ENCODE measurements at regions not wholly inside any gene's neighbourhood (a gene's known extent, or its start where the extent isn't known, plus 50 kb on each side); places are given as distances from the start of the nearest gene placed in this dataset.
A peak's percentile ranks its signal among the peaks of the same experiment; 100 is the strongest.

GRCh38 chr1:234531151-234531635, 52.2 kb upstream of the TARBP1 start:
- no TSS peak for BruUV-seq (replicated peaks)
- in situ Hi-C loops (cut with MboI; ENCODE audit: low sequenced_read_pairs): no loop called here
- intact Hi-C loops (cut with micrococcal nuclease): loop anchor here (5.0 kb wide), 1 partner anchor 71 kb away; no protein-coding TSS in a partner anchor
- no peak overlapping the region for H3K4me3 ChIP-seq (ENCODE audit: insufficient read depth, low read depth, low read length)
- peak overlapping the region; percentile 91 for H2AFZ ChIP-seq (replicated peaks; ENCODE audit: low read length, poor library complexity)
- DNase-seq (peak; percentile 87), ATAC-seq (ENCODE audit: low read depth) (peak; percentile 27)
- peak overlapping the region; percentile 56 for H3K56ac ChIP-seq (ENCODE audit: extremely low read depth, insufficient read depth, low read length)
- peak overlapping the region; percentile 90 for H3K4ac ChIP-seq (ENCODE audit: low read depth, low read length)
- H2BK15ac ChIP-seq (ENCODE audit: low read depth, low read length): peak overlapping the region; percentile 17; the same call in 2 of the 3 replicates
- peak overlapping the region; percentile 65 for H2AK5ac ChIP-seq (ENCODE audit: low read depth, low read length)
- peaks cover 0 to 4% of the 10 kb centered on the region in 2 experiments; a peak in 1 of 4 replicates for H3K79me1 ChIP-seq (ENCODE audit: low read depth in 1 of 2, low read length in 2 of 2)
- POLR2A ChIA-PET (ENCODE audit: unreplicated experiment): no interaction called here
- H3K9me1 ChIP-seq (ENCODE audit: insufficient read depth, low read length): peaks cover 10% of the 10 kb centered on the region
- peak overlapping the region; percentile 88 for H4K91ac ChIP-seq (ENCODE audit: insufficient read depth, low read depth, low read length)
- peak overlapping the region; percentile 78 for H3K23ac ChIP-seq (ENCODE audit: low read depth, low read length)
- TF ChIP-seq BHLHE40 (IDR thresholded peaks at IDR 0.05; ENCODE audit: low read depth, low read length): peak; percentile 64
- TF ChIP-seq NFE2L2 (IDR thresholded peaks at IDR 0.05; ENCODE audit: low read depth, low read length): no peak
- TF ChIP-seq CHD1 (IDR thresholded peaks at IDR 0.05; ENCODE audit: low read depth, low read length): no peak
- TF ChIP-seq CEBPB (IDR thresholded peaks at IDR 0.05; ENCODE audit: low read depth, low read length): peak; percentile 73
- TF ChIP-seq RCOR1 (IDR thresholded peaks at IDR 0.05; ENCODE audit: insufficient replicate concordance, low read length): peak; percentile 18
- peak; percentile 78 for TF ChIP-seq POLR2A (IDR thresholded peaks at IDR 0.05; ENCODE audit: low read depth, low read length)
- TF ChIP-seq CTCF (conservative IDR thresholded peaks at IDR 0.05; ENCODE audit: low read depth, low read length): no peak
- TF ChIP-seq SMC3 (IDR thresholded peaks at IDR 0.05; ENCODE audit: low read depth, low read length): 0 out of 2 replicates have a peak, but pooled peaks have one; percentile 6
- TF ChIP-seq FOS (IDR thresholded peaks at IDR 0.05; ENCODE audit: low read depth, low read length): no peak
- peak overlapping the region; percentile 67 for H2BK20ac ChIP-seq (ENCODE audit: low read depth, low read length)
- peak overlapping the region; percentile 90 for H4K5ac ChIP-seq (ENCODE audit: low read depth, low read length)
- H3K9ac ChIP-seq (ENCODE audit: low read depth, low read length): peak overlapping the region; percentile 59
- peak overlapping the region; percentile 71 for H3K27ac ChIP-seq (ENCODE audit: insufficient read depth, low read length)
- H3K14ac ChIP-seq (replicated peaks; ENCODE audit: low read depth, low read length): peak overlapping the region; percentile 79
- dilution Hi-C loops (cut with HindIII; ENCODE audit: low sequenced_read_pairs, unreplicated experiment): no loop called here
- no peaks in the 10 kb centered on the region for H4K20me1 ChIP-seq (ENCODE audit: insufficient read depth, low read length)
- H2BK120ac ChIP-seq (ENCODE audit: low read depth, low read length): peak overlapping the region; percentile 93
- H3K18ac ChIP-seq (ENCODE audit: low read depth, low read length): peak overlapping the region; percentile 90
- no peaks in the 10 kb centered on the region for H3K27me3 ChIP-seq (ENCODE audit: control insufficient read depth, insufficient read depth, low read length)
- H4K8ac ChIP-seq (ENCODE audit: low read depth in 2 of 2, low read length in 2 of 2): peak overlapping the region; percentile 84 to 88
- peak overlapping the region; percentile 18; the same call in 1 of the 2 replicates for H3K4me2 ChIP-seq (ENCODE audit: low read depth, low read length)
- peak overlapping the region; percentile 79 for H2AK9ac ChIP-seq (replicated peaks; ENCODE audit: low read depth, low read length, poor library complexity)
- no peaks in the 10 kb centered on the region for H3K9me3 ChIP-seq (ENCODE audit: control insufficient read depth, insufficient read depth, low read length)
- CTCF ChIA-PET: no interaction called here
- H3K36me3 ChIP-seq (ENCODE audit: control insufficient read depth, insufficient read depth, low read length): no peaks in the 10 kb centered on the region
- WGBS, 2 experiments (ENCODE audit: extremely low coverage in 2 of 2, insufficient read length in 1 of 2): 8% methylated on average over 4 of the region's 20 CpGs; no CpG with 5 or more reads in 1 of the 2 experiments
- H3K4me1 ChIP-seq (ENCODE audit: control insufficient read depth, insufficient read depth, low read length): peaks cover 33% of the 10 kb centered on the region
- peak overlapping the region; percentile 61 for H2BK5ac ChIP-seq (ENCODE audit: low read depth, low read length, poor library complexity, severe bottlenecking)

Measured in IMR-90 (cell line).